HepG2 (cell line): ENCODE measurements at regions not wholly inside any gene's neighbourhood (a gene's known extent, or its start where the extent isn't known, plus 50 kb on each side); places are given as distances from the start of the nearest gene placed in this dataset.

ENCODE experiments used
- ATAC-seq: fragments of 200-7000 bp; cut with Tn5 transposase; 3 replicates; pipeline ENCODE4 v1.9.1; 2020; ENCODE audit warnings: mild to moderate bottlenecking, moderate library complexity
- BruUV-seq: library from RNA; stranded (reverse); fragments of 400-500 nt; replicated peaks from 2 replicates; lab custom pipeline; 2021; lab: Mats Ljungman, UMichigan
- CTCF ChIA-PET: fragments of 300-600 bp; formaldehyde crosslinking; extraction: SDS; loops from one replicate; lab custom pipeline; 2021; ENCODE audit warnings: low total read pairs, inconsistent platforms, low intra/inter-chr PET ratio; lab: Yijun Ruan, JAX
- POLR2A ChIA-PET: fragments of 350-600 bp; sonication (Branson Sonifier 250); formaldehyde crosslinking; loops from one replicate; lab custom pipeline; 2020; ENCODE audit warnings: antibody characterized with exemption, inconsistent platforms; lab: Yijun Ruan, JAX
- DNase-seq: peaks from one replicate; pipeline ENCODE4 v3.0.0-alpha.2; 2015; ENCODE audit warnings: low spot score
- FAIRE-seq: peaks from 3 replicates; lab custom pipeline; 2011; peaks lifted over from hg19 to GRCh38; lab: Jason Lieb, UNC
- H2AFZ ChIP-seq: one replicate; pipeline ENCODE4 v1.6.1; 2011; ENCODE audit warnings: low read length, inconsistent platforms
- H3K27ac ChIP-seq: fragments of 300-600 bp; 3 replicates; pipeline ENCODE4 v1.8.0; 2011; ENCODE audit warnings: mixed run types, mild to moderate bottlenecking, mixed read lengths, low read length, inconsistent platforms; ENCODE audit not compliant: insufficient read depth; ENCODE audit errors: extremely low read length
- H3K27me3 ChIP-seq, 2 experiments: fragments of 200-600 bp in 1 of 2; 2 replicates in 1 of 2; 3 replicates in 1 of 2; pipeline versions ENCODE4 v1.6.0 to v1.8.0; 2011; ENCODE audit warnings: low read length in 2 of 2, mild to moderate bottlenecking in 2 of 2, moderate library complexity in 2 of 2, inconsistent platforms in 1 of 2; ENCODE audit not compliant: insufficient read depth in 2 of 2, control insufficient read depth in 1 of 2
- H3K36me3 ChIP-seq, 2 experiments: fragments of 200-600 bp in 1 of 2; replicated peaks in 1 of 2; 2 replicates in 1 of 2; 3 replicates in 1 of 2; pipeline versions ENCODE4 v1.5.1 to v1.8.0; 2011; ENCODE audit warnings: low read length in 2 of 2, inconsistent platforms in 1 of 2; ENCODE audit not compliant: insufficient read depth in 2 of 2, control insufficient read depth in 1 of 2
- H3K4me1 ChIP-seq: 2 replicates; pipeline ENCODE4 v1.5.1; 2012; ENCODE audit warnings: low read length, inconsistent platforms; ENCODE audit not compliant: insufficient read depth
- H3K4me2 ChIP-seq: 2 replicates; pipeline ENCODE4 v1.6.0; 2011; ENCODE audit warnings: low read depth, low read length, inconsistent platforms
- H3K4me3 ChIP-seq, 3 experiments: fragments of 200-600 bp in 1 of 3; sonication (generic), shearing (Covaris generic) in 1 of 3; replicated peaks in 1 of 3; 2 replicates each; pipeline ENCODE4 v1.5.1; 2011 to 2016; ENCODE audit warnings: low read length in 3 of 3, inconsistent platforms in 2 of 3, low read depth in 2 of 3, mild to moderate bottlenecking in 2 of 3, control low read depth in 1 of 3, mixed read lengths in 1 of 3; ENCODE audit not compliant: insufficient read depth in 1 of 3
- H3K79me2 ChIP-seq: one replicate; pipeline ENCODE4 v1.6.1; 2011; ENCODE audit warnings: low read length, inconsistent platforms; ENCODE audit not compliant: insufficient read depth
- H3K9ac ChIP-seq: 2 replicates; pipeline ENCODE4 v1.6.0; 2011; ENCODE audit warnings: mild to moderate bottlenecking, low read depth, low read length, inconsistent platforms; ENCODE audit not compliant: insufficient read depth
- H3K9me3 ChIP-seq: 2 replicates; pipeline ENCODE4 v1.5.1; 2012; ENCODE audit warnings: mild to moderate bottlenecking, low read length
- H4K20me1 ChIP-seq: 2 replicates; pipeline ENCODE4 v1.6.0; 2011; ENCODE audit warnings: inconsistent platforms, mild to moderate bottlenecking, low read length, moderate library complexity; ENCODE audit not compliant: insufficient read depth
- BCL6 ChIP-seq: IDR thresholded peaks from 2 replicates; pipeline ENCODE4 v1.6.1; 2016; ENCODE audit warnings: missing genetic modification reagents, missing compliant biosample characterization
- RFXANK ChIP-seq: IDR thresholded peaks from 2 replicates; pipeline ENCODE4 v1.6.1; 2016
- SKI ChIP-seq: fragments of 450-650 bp; IDR thresholded peaks from one replicate; pipeline ENCODE4 v1.6.1; 2018; ENCODE audit warnings: mild to moderate bottlenecking; ENCODE audit not compliant: partially characterized antibody
- THAP9 ChIP-seq: sonication (generic); formaldehyde crosslinking; IDR thresholded peaks from 2 replicates; pipeline ENCODE4; 2020; ENCODE audit warnings: missing genetic modification reagents, mild to moderate bottlenecking, borderline replicate concordance
- ZBTB14 ChIP-seq: sonication (generic); formaldehyde crosslinking; IDR thresholded peaks from 2 replicates; pipeline ENCODE4 v1.4.0; 2020; ENCODE audit warnings: missing genetic modification reagents
- ZBTB38 ChIP-seq: sonication (generic); formaldehyde crosslinking; IDR thresholded peaks from 2 replicates; pipeline ENCODE4 v1.5.1; 2020; ENCODE audit warnings: mild to moderate bottlenecking, missing genetic modification reagents
- ZNF768 ChIP-seq: sonication (generic); formaldehyde crosslinking; IDR thresholded peaks from 2 replicates; pipeline ENCODE4 v1.4.0; 2020; ENCODE audit warnings: missing genetic modification reagents
- ZNF790 ChIP-seq: sonication (generic); formaldehyde crosslinking; IDR thresholded peaks from 2 replicates; pipeline ENCODE4 v1.8.0; 2022; ENCODE audit warnings: missing genetic modification reagents, mild to moderate bottlenecking, borderline replicate concordance
- ZNF816 ChIP-seq: sonication (generic); formaldehyde crosslinking; IDR thresholded peaks from 2 replicates; pipeline ENCODE4 v1.8.0; 2022; ENCODE audit warnings: missing genetic modification reagents, mild to moderate bottlenecking, borderline replicate concordance
- WGBS: methylation state at CpG from one replicate; pipeline ENCODE4 v1.1.6; 2017; ENCODE audit warnings: low lambda C conversion rate; 5-methylcytosine and 5-hydroxymethylcytosine counted together
- in situ Hi-C: cut with HindIII; loops from 2 replicates; pipeline ENCODE4 v1.10.0; 2017; ENCODE audit warnings: low pct_unique_long_range_greater_than_20kb; ENCODE audit not compliant: extremely low pct_ligation_motif_present
- intact Hi-C: fragments of 100-400 bp; cut with micrococcal nuclease; formaldehyde crosslinking; loops from one replicate; pipeline ENCODE4 v1.10.0; 2022; ENCODE audit not compliant: unreplicated experiment

GRCh38 chr4:34221986-34222385 is 2022.3 kb downstream of the ARAP2 start:
- no peak for ATAC-seq
- no peak for FAIRE-seq
- Histone ChIP-seq H3K9ac (no peak overlapping the region), H2AFZ (no peak overlapping the region), H3K27ac (no peak overlapping the region), H3K4me2 (no peak overlapping the region), H3K4me3 (no peak overlapping the region), H3K9me3 (peaks cover 33% of the 10 kb centered on the region; the same call in 1 of the 2 replicates), H4K20me1 (no peaks in the 10 kb centered on the region), H3K79me2 (no peaks in the 10 kb centered on the region), H3K27me3 (no peaks in the 10 kb centered on the region), H3K36me3 (no peaks in the 10 kb centered on the region), H3K4me1 (no peaks in the 10 kb centered on the region)
- POLR2A ChIA-PET: no interaction called here
- no TSS peak for BruUV-seq
- TF ChIP-seq ZBTB38 (CRISPR knock-in tag): no peak
- TF ChIP-seq ZNF768 (CRISPR knock-in tag): no peak
- TF ChIP-seq RFXANK (CRISPR knock-in tag): no peak
- no peak for TF ChIP-seq ZNF790 (CRISPR knock-in tag)
- TF ChIP-seq BCL6 (CRISPR knock-in tag): no peak
- TF ChIP-seq ZBTB14 (CRISPR knock-in tag): no peak
- no peak for DNase-seq
- 0% methylated on average over 1 of the region's 1 CpG for WGBS
- intact Hi-C loops (no loop called here), in situ Hi-C loops (no loop called here)
- CTCF ChIA-PET: no interaction called here

GRCh38 chr4:34236118-34236517 is 2008.2 kb downstream of the ARAP2 start:
- Histone ChIP-seq H3K9ac (no peak overlapping the region), H3K4me1 (no peaks in the 10 kb centered on the region), H3K27ac (no peak overlapping the region), H4K20me1 (no peaks in the 10 kb centered on the region), H3K79me2 (no peaks in the 10 kb centered on the region), H3K27me3 (no peaks in the 10 kb centered on the region), H3K36me3 (no peaks in the 10 kb centered on the region), H3K9me3 (peaks cover 53% of the 10 kb centered on the region), H3K4me3 (no peak overlapping the region), H3K4me2 (no peak overlapping the region), H2AFZ (no peak overlapping the region)
- intact Hi-C loops (no loop called here), in situ Hi-C loops (no loop called here)
- TF ChIP-seq THAP9: no peak
- no peak for TF ChIP-seq ZNF816 (CRISPR knock-in tag)
- no peak for TF ChIP-seq SKI
- ChIA-PET POLR2A (no interaction called here), CTCF (no interaction called here)
- BruUV-seq: no TSS peak
- ATAC-seq (no peak), DNase-seq (no peak), FAIRE-seq (no peak)
- WGBS: 0% methylated on average over 1 of the region's 1 CpG
